ENCODE measurements at regions not wholly inside any gene's neighbourhood (a gene's known extent, or its start where the extent isn't known, plus 50 kb on each side); places are given as distances from the start of the nearest gene placed in this dataset.

GRCh38 chr3:76523337-76523736 lies 516.6 kb upstream of the ROBO2 start (continued):
- TF ChIP-seq CTCF (IDR thresholded peaks at IDR 0.05; ENCODE audit: control extremely low read depth in 1 of 3, insufficient read depth in 1 of 3, low read depth in 1 of 3, low read length in 3 of 3) = no peak
- no peak for TF ChIP-seq ASH2L (IDR thresholded peaks at IDR 0.05; ENCODE audit: low read length)
- TF ChIP-seq CHD1 (IDR thresholded peaks at IDR 0.05; ENCODE audit: low read depth, low read length) = no peak
- TF ChIP-seq FOSL1 (IDR thresholded peaks at IDR 0.05; ENCODE audit: insufficient read depth, low read depth, low read length) = no peak
- no peak for TF ChIP-seq EP300 (IDR thresholded peaks at IDR 0.05; ENCODE audit: borderline replicate concordance in 1 of 2, low read depth in 2 of 2, low read length in 2 of 2)
- TF ChIP-seq SP4 (IDR thresholded peaks at IDR 0.05; ENCODE audit: low read length) = no peak
- TF ChIP-seq SIX5 (IDR thresholded peaks at IDR 0.05; ENCODE audit: low read depth, low read length) = no peak
- TF ChIP-seq SP1 (IDR thresholded peaks at IDR 0.05; ENCODE audit: low read depth, low read length) = no peak

Measured in H1 (cell line).